ENCODE measurements at regions not wholly inside any gene's neighbourhood (a gene's known extent, or its start where the extent isn't known, plus 50 kb on each side); places are given as distances from the start of the nearest gene placed in this dataset.

DNA sequence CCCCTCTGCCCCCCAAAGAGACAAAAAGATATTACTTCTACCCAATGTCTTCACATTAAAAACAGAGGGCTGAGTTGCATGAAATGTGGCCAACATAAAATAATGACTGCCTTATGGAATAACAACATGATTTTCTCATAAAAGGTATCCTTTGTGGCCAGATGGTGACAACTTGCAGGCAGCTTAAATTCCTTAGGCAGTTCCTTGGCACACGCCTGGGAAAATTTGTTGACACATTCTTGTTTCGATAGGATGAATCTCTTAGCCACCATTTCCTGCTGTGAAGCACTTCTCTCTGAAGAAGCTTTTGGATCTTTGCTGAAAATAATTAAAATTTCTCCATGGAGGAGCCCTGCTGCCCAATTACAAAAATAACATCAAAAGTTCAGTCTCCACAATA is 109.0 kb upstream of the COL21A1 start:
- TF ChIP-seq EP300 (IDR thresholded peaks at IDR 0.05): no peak
- TF ChIP-seq, protein P1, sequence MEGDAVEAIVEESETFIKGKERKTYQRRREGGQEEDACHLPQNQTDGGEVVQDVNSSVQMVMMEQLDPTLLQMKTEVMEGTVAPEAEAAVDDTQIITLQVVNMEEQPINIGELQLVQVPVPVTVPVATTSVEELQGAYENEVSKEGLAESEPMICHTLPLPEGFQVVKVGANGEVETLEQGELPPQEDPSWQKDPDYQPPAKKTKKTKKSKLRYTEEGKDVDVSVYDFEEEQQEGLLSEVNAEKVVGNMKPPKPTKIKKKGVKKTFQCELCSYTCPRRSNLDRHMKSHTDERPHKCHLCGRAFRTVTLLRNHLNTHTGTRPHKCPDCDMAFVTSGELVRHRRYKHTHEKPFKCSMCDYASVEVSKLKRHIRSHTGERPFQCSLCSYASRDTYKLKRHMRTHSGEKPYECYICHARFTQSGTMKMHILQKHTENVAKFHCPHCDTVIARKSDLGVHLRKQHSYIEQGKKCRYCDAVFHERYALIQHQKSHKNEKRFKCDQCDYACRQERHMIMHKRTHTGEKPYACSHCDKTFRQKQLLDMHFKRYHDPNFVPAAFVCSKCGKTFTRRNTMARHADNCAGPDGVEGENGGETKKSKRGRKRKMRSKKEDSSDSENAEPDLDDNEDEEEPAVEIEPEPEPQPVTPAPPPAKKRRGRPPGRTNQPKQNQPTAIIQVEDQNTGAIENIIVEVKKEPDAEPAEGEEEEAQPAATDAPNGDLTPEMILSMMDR (IDR thresholded peaks at IDR 0.05): no peak

All from suprapubic skin (tissue), 3 donors.